ENCODE measurements at regions not wholly inside any gene's neighbourhood (a gene's known extent, or its start where the extent isn't known, plus 50 kb on each side); places are given as distances from the start of the nearest gene placed in this dataset.

GRCh38 chr15:60095711-60096110, 91.6 kb downstream of the FOXB1 start:
- DNase-seq = no peak

- no peak for DNase-seq
Measured at GRCh38 chr15:60096157-60096556, 92.0 kb downstream of the FOXB1 start.

- no peak for DNase-seq
Measured at GRCh38 chr15:60101416-60101815, 97.3 kb downstream of the FOXB1 start.

- DNase-seq = no peak
Measured at GRCh38 chr15:60102748-60103147, 98.6 kb downstream of the FOXB1 start.

- no peak for DNase-seq
Measured at GRCh38 chr15:60110909-60111308, 106.8 kb downstream of the FOXB1 start.

- DNase-seq = no peak
Measured at GRCh38 chr15:60115579-60116380, 111.7 kb downstream of the FOXB1 start.

- DNase-seq = no peak
Measured at GRCh38 chr15:60116456-60117089, 112.5 kb downstream of the FOXB1 start.

- no peak for DNase-seq
Measured at GRCh38 chr15:60118146-60118545, 114.0 kb downstream of the FOXB1 start.

- DNase-seq = no peak
Measured at GRCh38 chr15:60118626-60119025, 114.5 kb downstream of the FOXB1 start.

- DNase-seq = no peak
Measured at GRCh38 chr15:60119101-60119500, 115.0 kb downstream of the FOXB1 start.

- DNase-seq = peak; percentile 66
Measured at GRCh38 chr15:60120100-60120499, 116.0 kb downstream of the FOXB1 start.

- no peak for DNase-seq
Measured at GRCh38 chr15:60121845-60122244, 117.7 kb downstream of the FOXB1 start.

GRCh38 chr15:60122691-60123090, 118.6 kb downstream of the FOXB1 start:
- DNase-seq = no peak

GRCh38 chr15:60124460-60125070, 120.5 kb downstream of the FOXB1 start:
- DNase-seq = no peak

GRCh38 chr15:60125334-60125733, 121.2 kb downstream of the FOXB1 start:
- DNase-seq = no peak

- DNase-seq = no peak
Measured at GRCh38 chr15:60126200-60126599, 122.1 kb downstream of the FOXB1 start.

- no peak for DNase-seq
Measured at GRCh38 chr15:60126661-60127060, 122.5 kb downstream of the FOXB1 start.

- DNase-seq = no peak
Measured at GRCh38 chr15:60128000-60128376, 123.9 kb downstream of the FOXB1 start.

- DNase-seq = no peak
Measured at GRCh38 chr15:60128710-60129109, 124.6 kb downstream of the FOXB1 start.

GRCh38 chr15:60130398-60130797, 126.3 kb downstream of the FOXB1 start:
- no peak for DNase-seq

GRCh38 chr15:60130821-60131220, 126.7 kb downstream of the FOXB1 start:
- no peak for DNase-seq

GRCh38 chr15:60134609-60135008, 130.5 kb downstream of the FOXB1 start:
- DNase-seq = no peak

GRCh38 chr15:60135961-60136360, 131.8 kb downstream of the FOXB1 start:
- no peak for DNase-seq

- DNase-seq = no peak
Measured at GRCh38 chr15:60137711-60138396, 133.7 kb downstream of the FOXB1 start.

All from NCI-H524 treated with DMSO at 0.1 percent for 48 hours (cell line).